SH-SY5Y (cell line): ENCODE measurements at regions not wholly inside any gene's neighbourhood (a gene's known extent, or its start where the extent isn't known, plus 50 kb on each side); places are given as distances from the start of the nearest gene placed in this dataset.

Experiments
- GATA2 ChIP-seq: IDR thresholded peaks from 2 replicates; pipeline ENCODE4 v1.6.1; 2011; ENCODE audit warnings: mild to moderate bottlenecking, low read depth, low read length
- GATA3 ChIP-seq: IDR thresholded peaks from 2 replicates; pipeline ENCODE4 v1.6.1; 2011; ENCODE audit warnings: low read depth, mild to moderate bottlenecking, low read length, moderate library complexity

- TF ChIP-seq GATA3 (no peak), GATA2 (no peak)
Observed at GRCh38 chrX:128334821-128335220, 282.6 kb upstream of the ACTRT1 start.
